H54 (cell line): ENCODE measurements at regions not wholly inside any gene's neighbourhood (a gene's known extent, or its start where the extent isn't known, plus 50 kb on each side); places are given as distances from the start of the nearest gene placed in this dataset.

Experiments used
- DNase-seq: peaks from one replicate; pipeline ENCODE4 v3.0.0; 2011; ENCODE audit warnings: low spot score, mixed read lengths; ENCODE audit not compliant: insufficient read length
- FAIRE-seq: peaks from 3 replicates; lab custom pipeline; 2011; peaks lifted over from hg19 to GRCh38; lab: Jason Lieb, UNC
- POLR2A ChIP-seq: IDR thresholded peaks from 2 replicates; pipeline ENCODE4 v1.6.1; 2011; ENCODE audit warnings: low read depth, mild to moderate bottlenecking, low read length

- TF ChIP-seq POLR2A, result no peak
- no peak for DNase-seq
- FAIRE-seq, result no peak
These were observed 99.8 kb upstream of the RET start for GRCh38 chr10:42977032-42977416.

DNA sequence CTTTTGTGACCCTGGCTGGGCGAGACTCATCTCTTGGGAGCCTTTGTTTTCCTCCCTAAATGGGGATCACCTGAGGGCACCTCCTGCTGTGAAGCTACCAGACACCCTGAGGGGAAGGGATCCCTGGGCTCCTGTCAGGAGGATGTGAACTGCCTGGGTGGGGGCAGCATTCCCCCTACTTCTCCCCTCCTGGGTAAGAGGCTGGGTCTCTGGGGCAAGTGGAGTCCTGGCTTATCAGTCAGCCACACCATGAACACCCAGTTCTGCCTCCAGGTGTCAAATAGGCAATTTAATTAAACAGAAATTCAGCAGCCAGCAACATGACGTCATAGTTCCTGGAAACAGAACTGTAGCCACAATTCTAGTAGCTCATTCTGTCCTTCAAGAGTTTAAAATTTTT is 97.7 kb upstream of the RET start:
- FAIRE-seq (no peak), DNase-seq (no peak)
- TF ChIP-seq POLR2A, result no peak

- no peak for FAIRE-seq
- DNase-seq, result no peak
- TF ChIP-seq POLR2A, result no peak
These were observed 97.0 kb upstream of the RET start for GRCh38 chr10:42979721-42980467.

GRCh38 chr10:42980553-42981357 is 96.1 kb upstream of the RET start:
- FAIRE-seq (no peak), DNase-seq (no peak)
- TF ChIP-seq POLR2A, result no peak

DNA sequence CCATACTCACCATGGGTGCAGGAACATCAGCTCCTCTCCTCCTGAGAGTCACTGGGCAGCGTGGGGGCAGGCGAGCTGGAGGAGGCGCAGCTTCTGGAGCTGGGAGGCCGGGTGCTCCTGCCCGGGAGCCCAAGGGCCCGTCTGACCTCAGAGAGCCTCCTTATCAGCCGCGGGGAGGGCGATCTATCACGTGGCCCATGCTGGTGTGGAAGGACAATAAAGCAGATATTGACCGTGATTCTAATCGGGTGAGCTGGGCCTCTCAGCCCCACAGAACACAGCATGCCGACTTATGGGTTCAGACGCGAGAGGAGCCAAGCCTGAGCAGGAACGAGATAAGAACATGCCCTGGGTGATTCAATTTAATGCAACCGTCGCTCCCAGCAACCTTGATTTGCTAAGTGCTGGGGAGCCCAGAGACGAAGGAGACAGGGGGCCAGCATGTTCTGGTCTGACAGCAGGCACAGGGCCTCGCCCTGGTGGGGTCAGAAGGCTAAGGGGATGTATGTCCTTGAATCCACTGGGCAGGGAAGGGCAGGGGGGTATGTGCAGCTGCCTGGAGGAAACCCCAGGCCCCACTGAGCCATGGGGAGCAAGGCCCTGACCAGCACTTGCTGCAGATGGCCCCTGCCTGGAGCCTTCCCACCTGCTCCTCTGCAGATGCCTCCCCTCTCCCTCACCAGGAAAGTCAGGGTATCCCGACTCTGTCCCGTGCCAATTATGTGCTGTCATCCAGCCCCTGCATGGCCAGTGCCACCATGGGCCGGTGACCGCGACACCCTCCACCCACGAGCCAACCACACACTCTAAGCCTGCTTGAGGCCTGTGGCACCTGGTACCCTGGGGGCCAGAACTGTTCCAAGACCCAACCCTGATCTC is 95.3 kb upstream of the RET start:
- FAIRE-seq (no peak), DNase-seq (no peak)

DNA sequence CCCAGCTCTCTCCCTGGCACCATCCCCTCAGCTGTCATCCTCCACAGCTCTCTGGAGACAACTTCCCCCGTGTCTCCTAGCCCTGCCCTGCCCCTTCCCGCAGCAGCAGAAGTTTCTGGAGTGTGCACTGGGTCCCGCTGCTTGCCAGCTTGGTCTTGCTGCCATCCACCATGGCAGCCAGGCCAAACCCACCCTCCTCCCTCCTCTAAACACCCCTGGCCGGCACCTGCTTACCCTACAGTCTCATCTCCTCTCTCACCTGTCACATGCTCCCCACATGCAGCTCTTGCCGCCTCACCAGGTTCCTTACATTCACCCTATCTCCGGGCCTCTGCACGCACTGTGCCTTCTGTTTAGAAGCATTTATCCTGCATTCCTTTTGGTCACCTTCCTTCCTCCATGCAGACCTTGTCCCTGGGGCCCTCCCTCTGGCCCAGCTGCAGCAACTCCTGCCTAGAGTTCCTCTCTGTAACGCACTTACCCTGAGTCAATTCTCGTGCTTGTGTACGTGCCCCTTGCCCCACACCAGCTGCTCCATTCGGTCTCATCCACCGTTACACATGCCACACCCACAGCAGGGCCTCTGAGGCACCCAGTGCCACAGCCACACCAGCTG is 93.9 kb upstream of the RET start:
- FAIRE-seq (no peak), DNase-seq (no peak)
- TF ChIP-seq POLR2A, result no peak

More for the DNA sequence above, 95.3 kb upstream of the RET start:
- TF ChIP-seq POLR2A, result no peak

DNA sequence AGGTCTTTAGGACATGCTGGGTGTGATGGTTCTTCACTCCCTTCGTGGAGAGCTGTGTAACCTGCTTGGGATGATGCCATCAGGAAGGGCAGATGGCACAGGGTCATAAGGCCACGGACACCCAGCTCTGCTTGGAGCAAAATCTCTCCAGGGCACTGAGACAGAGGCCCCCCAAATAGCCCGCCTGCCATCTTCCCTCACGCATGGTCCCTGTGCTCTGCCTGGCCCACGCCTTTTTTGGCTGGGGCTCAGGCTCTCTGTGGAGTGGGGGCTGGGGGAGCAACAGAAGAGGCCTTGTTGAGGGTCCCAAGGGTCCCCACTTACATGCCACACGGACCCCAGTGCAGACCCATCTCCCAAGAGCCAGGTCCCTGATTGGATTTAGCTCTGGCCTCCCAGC is 93.3 kb upstream of the RET start:
- no peak for DNase-seq
- no peak for TF ChIP-seq POLR2A
- no peak for FAIRE-seq

DNA sequence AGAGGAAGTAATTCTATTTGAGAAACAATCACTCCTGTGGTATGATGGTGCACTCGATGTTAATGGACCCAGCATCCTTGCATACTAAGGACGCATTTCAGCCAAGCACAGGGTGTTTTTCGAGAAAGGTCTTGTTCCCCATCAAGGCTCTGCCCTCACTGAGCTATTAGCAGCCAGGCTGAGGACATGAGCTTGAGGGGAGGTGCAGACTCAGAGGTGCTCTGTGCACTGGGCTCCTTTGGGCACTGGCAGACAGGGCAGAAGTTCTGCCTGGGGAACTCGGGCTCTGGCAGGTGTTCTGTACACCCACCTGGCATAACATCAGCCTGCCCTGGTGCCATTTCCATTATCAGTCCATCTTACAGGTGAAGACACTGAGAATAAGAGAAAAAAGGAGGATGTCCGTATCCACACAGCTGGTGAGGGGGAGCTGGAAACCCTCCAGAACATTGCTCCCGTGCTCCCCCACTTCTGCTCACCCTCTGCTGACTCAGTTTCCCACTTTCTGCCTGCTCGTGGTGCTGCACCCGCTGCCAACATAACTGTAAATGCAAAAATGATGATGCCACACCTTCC is 92.7 kb upstream of the RET start:
- TF ChIP-seq POLR2A, result no peak
- no peak for DNase-seq
- FAIRE-seq, result no peak

GRCh38 chr10:42984761-42985325 is 92.0 kb upstream of the RET start:
- DNase-seq, result no peak
- no peak for FAIRE-seq

DNA sequence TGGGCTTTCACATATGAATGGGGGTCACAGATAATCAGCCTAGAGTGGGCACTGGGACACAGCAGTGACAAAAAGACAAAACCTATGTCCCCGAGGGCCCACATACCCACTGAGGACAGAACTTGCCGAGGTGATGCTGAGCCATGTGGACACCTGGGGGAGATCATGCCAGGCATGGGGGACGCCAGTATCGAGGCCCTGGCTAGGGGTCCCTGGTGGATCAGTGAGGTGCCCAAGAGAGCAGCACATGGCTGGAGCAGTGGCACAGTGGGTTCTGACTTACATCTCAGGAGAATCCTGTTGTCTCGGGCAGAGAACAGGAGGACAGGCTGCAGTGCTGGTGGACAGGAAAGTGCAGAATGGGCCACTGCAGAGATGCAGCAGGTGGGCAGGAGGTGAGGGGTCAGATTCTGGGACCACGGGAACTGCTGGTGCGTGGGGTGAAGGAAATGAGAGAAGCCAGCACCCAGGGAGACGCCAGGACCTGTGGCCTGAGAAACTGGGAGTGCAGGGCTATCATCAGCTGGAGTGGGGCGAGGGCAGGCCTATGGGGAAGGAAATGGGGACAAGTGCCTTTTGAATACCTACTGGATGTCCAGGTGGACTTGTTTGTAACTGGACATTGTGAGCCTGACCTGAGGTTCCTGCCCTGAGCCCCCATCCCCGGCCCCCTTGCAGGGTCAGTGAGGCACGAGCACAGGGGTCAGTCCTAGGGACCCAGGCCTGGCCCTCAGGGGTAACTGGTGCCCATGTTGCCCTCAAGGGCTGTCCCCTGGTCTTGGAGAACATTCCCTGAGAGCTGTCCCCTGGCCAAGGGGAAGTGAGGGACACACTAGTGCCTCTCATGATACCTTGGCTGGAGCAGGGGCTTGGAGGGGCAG is 91.2 kb upstream of the RET start:
- no peak for TF ChIP-seq POLR2A
- DNase-seq (no peak), FAIRE-seq (no peak)

More at GRCh38 chr10:42984761-42985325, 92.0 kb upstream of the RET start:
- TF ChIP-seq POLR2A, result no peak

DNA sequence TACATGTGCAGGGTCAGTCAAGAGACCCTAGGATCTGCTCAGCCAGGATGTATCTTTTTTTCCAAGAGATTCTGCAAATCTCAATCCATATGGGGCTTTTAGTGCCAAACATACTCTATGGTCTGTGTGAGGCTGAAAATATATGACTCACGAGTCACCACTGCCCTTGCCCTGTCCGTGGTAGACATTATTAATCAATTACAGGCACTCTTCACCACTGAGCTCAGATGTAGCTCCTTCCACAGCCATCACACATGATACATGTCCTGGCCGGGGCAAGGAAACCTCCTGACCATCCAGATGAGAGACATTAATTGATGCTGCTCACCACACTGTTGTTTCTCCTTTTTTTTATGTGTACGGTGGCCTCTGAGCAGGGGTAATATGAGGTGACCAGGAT is 90.2 kb upstream of the RET start:
- FAIRE-seq (no peak), DNase-seq (no peak)
- no peak for TF ChIP-seq POLR2A

GRCh38 chr10:42987121-42987541 is 89.7 kb upstream of the RET start:
- FAIRE-seq (no peak), DNase-seq (no peak)
- no peak for TF ChIP-seq POLR2A
